ENCODE measurements at regions not wholly inside any gene's neighbourhood (a gene's known extent, or its start where the extent isn't known, plus 50 kb on each side); places are given as distances from the start of the nearest gene placed in this dataset.

DNA sequence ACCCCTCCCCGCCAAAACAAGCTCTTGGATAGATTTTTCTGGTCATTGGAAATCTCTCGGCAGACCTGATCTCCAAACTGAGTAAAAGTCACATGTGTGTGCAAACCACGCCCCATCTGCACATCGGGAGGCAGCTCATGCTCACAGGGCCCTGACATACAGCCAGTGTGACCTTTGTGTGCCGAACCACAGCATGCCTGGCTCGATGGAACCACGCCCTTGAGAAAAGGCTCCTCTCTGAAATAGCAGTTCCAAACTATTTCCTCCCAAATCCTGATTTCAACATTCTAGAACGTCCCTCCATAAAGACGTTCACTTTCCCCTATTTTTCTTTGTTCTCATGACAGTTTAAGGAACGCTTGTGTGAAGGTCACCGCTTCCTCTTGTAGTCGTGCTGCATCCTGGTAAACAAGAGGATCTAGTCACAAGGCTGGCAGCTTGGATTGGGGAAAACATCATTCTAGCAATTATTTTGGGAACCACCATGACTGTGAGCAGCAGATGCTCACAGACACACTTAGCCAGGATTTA lies 59.3 kb upstream of the MAP4K4 start:
- no peak for TF ChIP-seq POLR2AphosphoS5 (IDR thresholded peaks at IDR 0.05)
- no peak for TF ChIP-seq CTCF (IDR thresholded peaks at IDR 0.05)

All from prostate gland (tissue), 2 donors.